Panc1 (cell line): ENCODE measurements at regions not wholly inside any gene's neighbourhood (a gene's known extent, or its start where the extent isn't known, plus 50 kb on each side); places are given as distances from the start of the nearest gene placed in this dataset.

Source experiments
- ATAC-seq: fragments of 200-7000 bp; cut with Tn5 transposase; 2 replicates; pipeline ENCODE4 v1.9.1; 2020; ENCODE audit warnings: mild to moderate bottlenecking, moderate library complexity
- BruUV-seq: library from RNA; stranded (reverse); fragments of 400-500 nt; replicated peaks from 2 replicates; lab custom pipeline; 2021; lab: Mats Ljungman, UMichigan
- CTCF ChIA-PET: fragments of 300-600 bp; sonication (Branson Sonifier 250); formaldehyde crosslinking; loops from one replicate; lab custom pipeline; 2022; ENCODE audit warnings: antibody characterized with exemption; lab: Charles Lee
- POLR2A ChIA-PET: fragments of 300-600 bp; sonication (Branson Sonifier 250); formaldehyde crosslinking; loops from one replicate; lab custom pipeline; 2022; ENCODE audit warnings: antibody characterized with exemption; lab: Charles Lee
- DNase-seq: peaks from one replicate; pipeline ENCODE4 v3.0.0-alpha.2; 2010; ENCODE audit warnings: low read depth, low spot score
- H3K27ac ChIP-seq: 2 replicates; pipeline ENCODE4 v1.5.1; 2011; ENCODE audit warnings: mild to moderate bottlenecking, low read length, inconsistent platforms
- H3K27me3 ChIP-seq: fragments of 200-500 bp; sonication (Bioruptor generic); 2 replicates; pipeline ENCODE4 v1.6.0; 2014; ENCODE audit warnings: low read length, inconsistent platforms; ENCODE audit not compliant: control insufficient read depth, insufficient read depth
- H3K36me3 ChIP-seq: fragments of 200-500 bp; sonication (Bioruptor generic); 2 replicates; pipeline ENCODE4 v1.5.1; 2014; ENCODE audit warnings: inconsistent platforms, mild to moderate bottlenecking, low read length, moderate library complexity; ENCODE audit not compliant: control insufficient read depth, insufficient read depth
- H3K4me1 ChIP-seq: 2 replicates; pipeline ENCODE4 v1.5.1; 2011; ENCODE audit warnings: inconsistent platforms, mild to moderate bottlenecking, low read length, moderate library complexity; ENCODE audit not compliant: control insufficient read depth, insufficient read depth
- H3K4me3 ChIP-seq, 2 experiments: 2 replicates each; pipeline ENCODE4 v1.5.1; 2011 to 2012; ENCODE audit warnings: low read depth in 2 of 2, low read length in 2 of 2, mild to moderate bottlenecking in 2 of 2, inconsistent platforms in 1 of 2, moderate library complexity in 1 of 2
- H3K9me3 ChIP-seq: fragments of 200-500 bp; sonication (Bioruptor generic); 2 replicates; pipeline ENCODE4 v1.5.1; 2014; ENCODE audit warnings: low read depth, mild to moderate bottlenecking, inconsistent platforms, low read length, moderate library complexity; ENCODE audit not compliant: control insufficient read depth, insufficient read depth
- POLR2AphosphoS5 ChIP-seq: IDR thresholded peaks from 2 replicates; pipeline ENCODE4 v1.6.1; 2012; ENCODE audit warnings: mild to moderate bottlenecking, low read depth, low read length, moderate library complexity
- SIN3A ChIP-seq: IDR thresholded peaks from 2 replicates; pipeline ENCODE4 v1.6.1; 2012; ENCODE audit warnings: low read depth, mild to moderate bottlenecking, low read length, moderate library complexity, borderline replicate concordance; ENCODE audit not compliant: insufficient read depth
- TCF7L2 ChIP-seq: IDR thresholded peaks from 2 replicates; pipeline ENCODE4 v1.6.1; 2011; ENCODE audit warnings: mild to moderate bottlenecking, low read depth, low read length, inconsistent platforms
- in situ Hi-C: cut with HindIII; loops from 2 replicates; pipeline ENCODE4 v1.10.0; 2016; ENCODE audit warnings: low sequenced_read_pairs, low pct_unique_long_range_greater_than_20kb
- intact Hi-C: fragments of 100-400 bp; cut with micrococcal nuclease; formaldehyde crosslinking; loops from one replicate; pipeline ENCODE4 v1.10.0; 2022; ENCODE audit not compliant: unreplicated experiment
- TF ChIP-seq, protein P1 (sequence below), 2 experiments: IDR thresholded peaks; 2 replicates each; pipeline ENCODE4 v1.6.1; 2011 to 2012; ENCODE audit warnings: low read depth in 2 of 2, control low read depth in 1 of 2, low read length in 1 of 2, mild to moderate bottlenecking in 1 of 2, moderate library complexity in 1 of 2; ENCODE audit not compliant: insufficient read depth in 1 of 2
- TF ChIP-seq, protein P2 (sequence below): fragments of 450-650 bp; IDR thresholded peaks from 2 replicates; pipeline ENCODE4 v1.5.1; 2017; ENCODE audit warnings: mild to moderate bottlenecking

DNA sequence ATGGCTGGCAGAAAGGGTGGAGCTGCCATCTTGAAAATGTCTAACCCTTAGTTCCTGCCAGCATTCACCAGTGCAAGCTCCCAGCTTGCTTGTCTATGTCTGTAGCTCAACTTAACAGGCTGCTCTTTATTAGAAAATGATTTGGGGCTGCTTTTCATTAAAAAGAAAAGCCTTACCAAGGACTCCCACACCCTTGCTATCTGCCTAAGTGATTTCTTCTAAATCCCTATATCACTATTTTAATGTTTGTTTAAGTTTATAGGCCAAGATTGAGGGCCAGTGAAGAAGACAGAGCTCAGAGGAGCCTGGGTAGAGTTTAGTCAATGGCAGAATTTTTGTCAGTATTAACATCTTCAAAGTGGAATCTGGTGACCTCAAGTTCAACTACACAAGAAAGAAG lies 336.8 kb upstream of the CHRM3 start:
- ATAC-seq (no peak), DNase-seq (no peak)
- in situ Hi-C loops, result no loop called here
- Histone ChIP-seq H3K4me1 (no peaks in the 10 kb centered on the region), H3K27me3 (no peaks in the 10 kb centered on the region), H3K36me3 (no peaks in the 10 kb centered on the region), H3K27ac (no peak overlapping the region), H3K4me3 (no peak overlapping the region), H3K9me3 (no peaks in the 10 kb centered on the region)
- TF ChIP-seq, protein P1, sequence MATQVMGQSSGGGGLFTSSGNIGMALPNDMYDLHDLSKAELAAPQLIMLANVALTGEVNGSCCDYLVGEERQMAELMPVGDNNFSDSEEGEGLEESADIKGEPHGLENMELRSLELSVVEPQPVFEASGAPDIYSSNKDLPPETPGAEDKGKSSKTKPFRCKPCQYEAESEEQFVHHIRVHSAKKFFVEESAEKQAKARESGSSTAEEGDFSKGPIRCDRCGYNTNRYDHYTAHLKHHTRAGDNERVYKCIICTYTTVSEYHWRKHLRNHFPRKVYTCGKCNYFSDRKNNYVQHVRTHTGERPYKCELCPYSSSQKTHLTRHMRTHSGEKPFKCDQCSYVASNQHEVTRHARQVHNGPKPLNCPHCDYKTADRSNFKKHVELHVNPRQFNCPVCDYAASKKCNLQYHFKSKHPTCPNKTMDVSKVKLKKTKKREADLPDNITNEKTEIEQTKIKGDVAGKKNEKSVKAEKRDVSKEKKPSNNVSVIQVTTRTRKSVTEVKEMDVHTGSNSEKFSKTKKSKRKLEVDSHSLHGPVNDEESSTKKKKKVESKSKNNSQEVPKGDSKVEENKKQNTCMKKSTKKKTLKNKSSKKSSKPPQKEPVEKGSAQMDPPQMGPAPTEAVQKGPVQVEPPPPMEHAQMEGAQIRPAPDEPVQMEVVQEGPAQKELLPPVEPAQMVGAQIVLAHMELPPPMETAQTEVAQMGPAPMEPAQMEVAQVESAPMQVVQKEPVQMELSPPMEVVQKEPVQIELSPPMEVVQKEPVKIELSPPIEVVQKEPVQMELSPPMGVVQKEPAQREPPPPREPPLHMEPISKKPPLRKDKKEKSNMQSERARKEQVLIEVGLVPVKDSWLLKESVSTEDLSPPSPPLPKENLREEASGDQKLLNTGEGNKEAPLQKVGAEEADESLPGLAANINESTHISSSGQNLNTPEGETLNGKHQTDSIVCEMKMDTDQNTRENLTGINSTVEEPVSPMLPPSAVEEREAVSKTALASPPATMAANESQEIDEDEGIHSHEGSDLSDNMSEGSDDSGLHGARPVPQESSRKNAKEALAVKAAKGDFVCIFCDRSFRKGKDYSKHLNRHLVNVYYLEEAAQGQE (IDR thresholded peaks at IDR 0.05; ENCODE audit: insufficient read depth in 1 of 2, low read depth in 2 of 2, low read length in 1 of 2), result no peak
- TF ChIP-seq POLR2AphosphoS5 (no peak), SIN3A (no peak), TCF7L2 (no peak)
- TF ChIP-seq, protein P2, sequence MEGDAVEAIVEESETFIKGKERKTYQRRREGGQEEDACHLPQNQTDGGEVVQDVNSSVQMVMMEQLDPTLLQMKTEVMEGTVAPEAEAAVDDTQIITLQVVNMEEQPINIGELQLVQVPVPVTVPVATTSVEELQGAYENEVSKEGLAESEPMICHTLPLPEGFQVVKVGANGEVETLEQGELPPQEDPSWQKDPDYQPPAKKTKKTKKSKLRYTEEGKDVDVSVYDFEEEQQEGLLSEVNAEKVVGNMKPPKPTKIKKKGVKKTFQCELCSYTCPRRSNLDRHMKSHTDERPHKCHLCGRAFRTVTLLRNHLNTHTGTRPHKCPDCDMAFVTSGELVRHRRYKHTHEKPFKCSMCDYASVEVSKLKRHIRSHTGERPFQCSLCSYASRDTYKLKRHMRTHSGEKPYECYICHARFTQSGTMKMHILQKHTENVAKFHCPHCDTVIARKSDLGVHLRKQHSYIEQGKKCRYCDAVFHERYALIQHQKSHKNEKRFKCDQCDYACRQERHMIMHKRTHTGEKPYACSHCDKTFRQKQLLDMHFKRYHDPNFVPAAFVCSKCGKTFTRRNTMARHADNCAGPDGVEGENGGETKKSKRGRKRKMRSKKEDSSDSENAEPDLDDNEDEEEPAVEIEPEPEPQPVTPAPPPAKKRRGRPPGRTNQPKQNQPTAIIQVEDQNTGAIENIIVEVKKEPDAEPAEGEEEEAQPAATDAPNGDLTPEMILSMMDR, result no peak
- ChIA-PET CTCF (no interaction called here), POLR2A (no interaction called here)
- no TSS peak for BruUV-seq
- intact Hi-C loops, result no loop called here

DNA sequence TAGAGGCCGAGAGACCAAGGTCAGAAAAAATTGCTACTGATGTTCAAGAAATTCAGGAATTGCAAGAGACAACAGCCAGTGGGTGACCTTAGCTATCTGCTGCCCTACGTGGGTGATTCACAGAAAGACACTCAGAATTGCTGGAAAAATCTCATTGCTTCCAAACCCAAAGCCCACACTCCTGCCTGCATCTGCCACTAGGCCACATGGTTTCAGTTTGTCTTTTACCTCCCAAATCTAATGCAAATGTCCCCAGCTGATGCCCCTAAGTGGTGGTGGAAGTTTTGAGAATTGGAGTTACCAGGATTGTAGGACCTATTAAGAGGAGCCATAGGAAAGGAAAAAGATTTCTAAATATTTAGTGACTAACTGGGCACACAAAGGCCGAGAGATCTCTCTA lies 341.5 kb upstream of the CHRM3 start:
- no TSS peak for BruUV-seq
- no peak for ATAC-seq
- no peaks in the 10 kb centered on the region for H3K27me3 ChIP-seq
- TF ChIP-seq, protein P2, result no peak
- TF ChIP-seq POLR2AphosphoS5 (no peak), SIN3A (no peak), TCF7L2 (no peak)
- TF ChIP-seq, protein P1 (IDR thresholded peaks at IDR 0.05; ENCODE audit: insufficient read depth in 1 of 2, low read depth in 2 of 2, low read length in 1 of 2), result no peak
- H3K4me1 ChIP-seq, result no peaks in the 10 kb centered on the region
- intact Hi-C loops, result no loop called here
- POLR2A ChIA-PET, result no interaction called here
- no peak overlapping the region for H3K4me3 ChIP-seq
- DNase-seq, result no peak
- no peaks in the 10 kb centered on the region for H3K36me3 ChIP-seq
- in situ Hi-C loops, result no loop called here
- H3K27ac ChIP-seq, result no peak overlapping the region
- H3K9me3 ChIP-seq, result no peaks in the 10 kb centered on the region
- CTCF ChIA-PET, result no interaction called here
